ENCODE measurements at regions not wholly inside any gene's neighbourhood (a gene's known extent, or its start where the extent isn't known, plus 50 kb on each side); places are given as distances from the start of the nearest gene placed in this dataset.

- no peak overlapping the region for H3K4me3 ChIP-seq (ENCODE audit: low read depth, low read length)
- DNase-seq (ENCODE audit: low read depth), result no peak
- TF ChIP-seq POLR2A (IDR thresholded peaks at IDR 0.05; ENCODE audit: extremely low read depth, insufficient read length) (no peak), MAX (IDR thresholded peaks at IDR 0.05; ENCODE audit: low read depth, low read length) (no peak), MYC (IDR thresholded peaks at IDR 0.05; ENCODE audit: low read depth, low read length) (no peak)
These were observed 829.0 kb upstream of the SALL3 start for GRCh38 chr18:78150590-78150989.

- no peak overlapping the region for H3K4me3 ChIP-seq (ENCODE audit: low read depth, low read length)
- no peak for DNase-seq (ENCODE audit: low read depth)
- no peak for TF ChIP-seq CTCF (IDR thresholded peaks at IDR 0.05; ENCODE audit: low read depth, low read length)
- no peak for TF ChIP-seq MAX (IDR thresholded peaks at IDR 0.05; ENCODE audit: low read depth, low read length)
- no peak for TF ChIP-seq MYC (IDR thresholded peaks at IDR 0.05; ENCODE audit: low read depth, low read length)
- TF ChIP-seq POLR2A (IDR thresholded peaks at IDR 0.05; ENCODE audit: extremely low read depth, insufficient read length), result no peak
These were observed 828.4 kb upstream of the SALL3 start for GRCh38 chr18:78151234-78151633.

- TF ChIP-seq POLR2A (IDR thresholded peaks at IDR 0.05; ENCODE audit: extremely low read depth, insufficient read length), result no peak
- no peak for TF ChIP-seq MYC (IDR thresholded peaks at IDR 0.05; ENCODE audit: low read depth, low read length)
- TF ChIP-seq MAX (IDR thresholded peaks at IDR 0.05; ENCODE audit: low read depth, low read length), result no peak
- no peak for TF ChIP-seq CTCF (IDR thresholded peaks at IDR 0.05; ENCODE audit: low read depth, low read length)
- H3K4me3 ChIP-seq (ENCODE audit: low read depth, low read length), result no peak overlapping the region
- DNase-seq (ENCODE audit: low read depth), result no peak
These were observed 827.5 kb upstream of the SALL3 start for GRCh38 chr18:78151948-78152725.

GRCh38 chr18:78153362-78153761, 826.3 kb upstream of the SALL3 start:
- no peak overlapping the region for H3K4me3 ChIP-seq (ENCODE audit: low read depth, low read length)
- TF ChIP-seq CTCF (IDR thresholded peaks at IDR 0.05; ENCODE audit: low read depth, low read length) (no peak), MYC (IDR thresholded peaks at IDR 0.05; ENCODE audit: low read depth, low read length) (no peak), MAX (IDR thresholded peaks at IDR 0.05; ENCODE audit: low read depth, low read length) (no peak), POLR2A (IDR thresholded peaks at IDR 0.05; ENCODE audit: extremely low read depth, insufficient read length) (no peak)
- no peak for DNase-seq (ENCODE audit: low read depth)

GRCh38 chr18:78154444-78154843, 825.2 kb upstream of the SALL3 start:
- TF ChIP-seq MYC (IDR thresholded peaks at IDR 0.05; ENCODE audit: low read depth, low read length) (no peak), CTCF (IDR thresholded peaks at IDR 0.05; ENCODE audit: low read depth, low read length) (no peak), MAX (IDR thresholded peaks at IDR 0.05; ENCODE audit: low read depth, low read length) (no peak), POLR2A (IDR thresholded peaks at IDR 0.05; ENCODE audit: extremely low read depth, insufficient read length) (no peak)
- H3K4me3 ChIP-seq (ENCODE audit: low read depth, low read length), result no peak overlapping the region
- DNase-seq (ENCODE audit: low read depth), result no peak

GRCh38 chr18:78154853-78155252, 824.8 kb upstream of the SALL3 start:
- no peak for DNase-seq (ENCODE audit: low read depth)
- no peak for TF ChIP-seq POLR2A (IDR thresholded peaks at IDR 0.05; ENCODE audit: extremely low read depth, insufficient read length)
- TF ChIP-seq MYC (IDR thresholded peaks at IDR 0.05; ENCODE audit: low read depth, low read length), result no peak
- no peak for TF ChIP-seq MAX (IDR thresholded peaks at IDR 0.05; ENCODE audit: low read depth, low read length)
- TF ChIP-seq CTCF (IDR thresholded peaks at IDR 0.05; ENCODE audit: low read depth, low read length), result no peak
- no peak overlapping the region for H3K4me3 ChIP-seq (ENCODE audit: low read depth, low read length)
